ENCODE measurements at regions not wholly inside any gene's neighbourhood (a gene's known extent, or its start where the extent isn't known, plus 50 kb on each side); places are given as distances from the start of the nearest gene placed in this dataset.

- TF ChIP-seq CTCF (IDR thresholded peaks at IDR 0.05) (no peak), POLR2A (IDR thresholded peaks at IDR 0.05) (no peak)
Observed at GRCh38 chr4:179415037-179415846, 1973.0 kb upstream of the AGA start.
